Gastroesophageal sphincter (tissue), 3 donors: ENCODE measurements at regions not wholly inside any gene's neighbourhood (a gene's known extent, or its start where the extent isn't known, plus 50 kb on each side); places are given as distances from the start of the nearest gene placed in this dataset.

Source experiments
- CTCF ChIP-seq, 4 experiments: fragments of 200-600 bp in 2 of 4; fragments of 450-650 bp in 2 of 4; sonication (generic) in 1 of 4; IDR thresholded peaks; one replicate each; pipeline ENCODE4 v1.5.1; 2017 to 2019; ENCODE audit warnings: antibody characterized with exemption in 4 of 4, mild to moderate bottlenecking in 2 of 4, moderate library complexity in 2 of 4
- POLR2A ChIP-seq, 2 donors: fragments of 450-650 bp; IDR thresholded peaks; one replicate each; pipeline ENCODE4 v1.6.1; 2017; ENCODE audit warnings: antibody characterized with exemption in 2 of 2, mild to moderate bottlenecking in 2 of 2, moderate library complexity in 1 of 2

- no peak for TF ChIP-seq CTCF (IDR thresholded peaks at IDR 0.05)
- TF ChIP-seq POLR2A (IDR thresholded peaks at IDR 0.05), result no peak
Measured at GRCh38 chr10:11685787-11686218, 56.4 kb upstream of the ECHDC3 start.
